Endothelial cell (in vitro differentiated cells): ENCODE measurements at regions not wholly inside any gene's neighbourhood (a gene's known extent, or its start where the extent isn't known, plus 50 kb on each side); places are given as distances from the start of the nearest gene placed in this dataset.

Source experiments
- DNase-seq: peaks from one replicate; pipeline ENCODE4 v3.0.0; 2021; ENCODE audit warnings: low spot score
- H3K27ac Mint-ChIP-seq: one replicate; pipeline ENCODE4 v1.8.0; 2021; ENCODE audit warnings: mixed read lengths, inconsistent platforms; ENCODE audit not compliant: unreplicated experiment
- H3K27me3 Mint-ChIP-seq: one replicate; pipeline ENCODE4 v1.8.0; 2021; ENCODE audit warnings: mild to moderate bottlenecking, moderate library complexity, mixed read lengths, inconsistent platforms; ENCODE audit not compliant: unreplicated experiment
- H3K36me3 Mint-ChIP-seq: one replicate; pipeline ENCODE4 v1.8.0; 2021; ENCODE audit warnings: mild to moderate bottlenecking, low read depth, mixed read lengths, inconsistent platforms; ENCODE audit not compliant: unreplicated experiment
- H3K4me1 Mint-ChIP-seq: one replicate; pipeline ENCODE4 v1.8.0; 2021; ENCODE audit warnings: mild to moderate bottlenecking, mixed read lengths, inconsistent platforms; ENCODE audit not compliant: unreplicated experiment
- H3K4me3 Mint-ChIP-seq: one replicate; pipeline ENCODE4 v1.8.0; 2021; ENCODE audit warnings: mild to moderate bottlenecking, mixed read lengths, inconsistent platforms; ENCODE audit not compliant: unreplicated experiment
- H3K9me3 Mint-ChIP-seq: one replicate; pipeline ENCODE4 v1.8.0; 2021; ENCODE audit warnings: mixed read lengths, inconsistent platforms; ENCODE audit not compliant: unreplicated experiment
- CTCF ChIP-seq: fragments of 200-600 bp; sonication (generic); IDR thresholded peaks from one replicate; pipeline ENCODE4 v1.5.0; 2021; ENCODE audit warnings: antibody characterized with exemption; ENCODE audit not compliant: unreplicated experiment

- H3K27ac Mint-ChIP-seq, result no peak overlapping the region
- peaks cover 5% of the 10 kb centered on the region for H3K27me3 Mint-ChIP-seq
- H3K4me1 Mint-ChIP-seq, result peaks cover 16% of the 10 kb centered on the region
- no peak for TF ChIP-seq CTCF
- no peaks in the 10 kb centered on the region for H3K36me3 Mint-ChIP-seq
- no peak for DNase-seq
- H3K9me3 Mint-ChIP-seq, result no peaks in the 10 kb centered on the region
- no peak overlapping the region for H3K4me3 Mint-ChIP-seq
These were observed 98.1 kb downstream of the NEDD1 start for GRCh38 chr12:97005174-97005573.

DNA sequence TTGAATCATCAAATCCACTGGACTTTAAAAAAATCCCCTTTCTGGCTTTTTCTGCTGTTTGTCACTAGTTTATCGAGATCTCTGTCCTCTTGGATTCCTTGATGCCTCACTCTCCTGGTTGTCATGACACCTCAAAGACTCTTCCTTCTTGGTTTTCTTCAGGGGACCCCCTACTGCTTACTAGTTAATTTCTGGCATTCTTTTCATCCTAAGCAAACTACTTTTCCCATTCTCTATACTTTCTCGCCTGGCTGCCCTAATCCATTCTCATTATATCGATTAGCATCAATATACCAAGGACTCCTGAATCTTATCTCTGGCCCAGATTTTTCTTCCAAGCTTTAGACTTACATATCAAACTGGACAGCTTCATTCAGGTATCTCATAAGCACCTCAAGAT lies 98.6 kb downstream of the NEDD1 start:
- Mint-ChIP-seq H3K4me3 (no peak overlapping the region), H3K9me3 (no peaks in the 10 kb centered on the region), H3K27ac (no peak overlapping the region), H3K36me3 (no peaks in the 10 kb centered on the region), H3K27me3 (peaks cover 5% of the 10 kb centered on the region), H3K4me1 (peaks cover 16% of the 10 kb centered on the region)
- DNase-seq, result no peak
- TF ChIP-seq CTCF, result no peak

DNA sequence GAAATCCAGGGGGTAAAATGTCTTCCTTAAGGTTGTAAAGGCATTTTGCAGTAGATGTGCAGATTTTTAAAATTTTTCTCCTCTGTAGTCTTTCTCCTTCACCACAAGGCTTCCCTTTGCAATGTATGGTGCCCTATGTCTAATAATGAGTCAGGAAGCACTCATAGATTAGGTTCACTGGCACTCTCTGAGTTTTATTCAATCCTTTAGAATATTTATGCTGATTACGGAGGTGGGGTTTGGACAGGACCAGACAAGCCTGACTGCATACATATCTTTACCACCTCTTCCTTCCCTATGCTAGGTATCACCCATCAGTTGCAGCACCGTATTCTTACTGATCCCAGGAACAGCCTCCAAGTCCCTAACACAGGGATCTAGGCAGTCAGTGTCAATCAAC lies 99.5 kb downstream of the NEDD1 start:
- no peak for DNase-seq
- Mint-ChIP-seq H3K4me1 (peaks cover 16% of the 10 kb centered on the region), H3K9me3 (no peaks in the 10 kb centered on the region), H3K27me3 (peaks cover 5% of the 10 kb centered on the region), H3K36me3 (no peaks in the 10 kb centered on the region), H3K4me3 (no peak overlapping the region), H3K27ac (no peak overlapping the region)
- no peak for TF ChIP-seq CTCF

GRCh38 chr12:97016163-97016562 lies 109.1 kb downstream of the NEDD1 start:
- no peaks in the 10 kb centered on the region for H3K9me3 Mint-ChIP-seq
- H3K27ac Mint-ChIP-seq, result no peak overlapping the region
- H3K4me3 Mint-ChIP-seq, result no peak overlapping the region
- H3K27me3 Mint-ChIP-seq, result no peaks in the 10 kb centered on the region
- H3K4me1 Mint-ChIP-seq, result no peaks in the 10 kb centered on the region
- no peak for DNase-seq
- H3K36me3 Mint-ChIP-seq, result no peaks in the 10 kb centered on the region
- TF ChIP-seq CTCF, result no peak

GRCh38 chr12:97017213-97017612 lies 110.2 kb downstream of the NEDD1 start:
- no peak for DNase-seq
- no peaks in the 10 kb centered on the region for H3K36me3 Mint-ChIP-seq
- H3K4me1 Mint-ChIP-seq, result no peaks in the 10 kb centered on the region
- no peak for TF ChIP-seq CTCF
- H3K4me3 Mint-ChIP-seq, result no peak overlapping the region
- H3K9me3 Mint-ChIP-seq, result no peaks in the 10 kb centered on the region
- H3K27ac Mint-ChIP-seq, result no peak overlapping the region
- no peaks in the 10 kb centered on the region for H3K27me3 Mint-ChIP-seq
